HS-27A (cell line): ENCODE measurements at regions not wholly inside any gene's neighbourhood (a gene's known extent, or its start where the extent isn't known, plus 50 kb on each side); places are given as distances from the start of the nearest gene placed in this dataset.

Experiments used
- DNase-seq: peaks from one replicate; pipeline ENCODE4 v3.0.0-alpha.2; 2012; ENCODE audit warnings: low read depth, missing footprints

GRCh38 chr5:175765858-175766257, 105.5 kb upstream of the CPLX2 start:
- no peak for DNase-seq

DNA sequence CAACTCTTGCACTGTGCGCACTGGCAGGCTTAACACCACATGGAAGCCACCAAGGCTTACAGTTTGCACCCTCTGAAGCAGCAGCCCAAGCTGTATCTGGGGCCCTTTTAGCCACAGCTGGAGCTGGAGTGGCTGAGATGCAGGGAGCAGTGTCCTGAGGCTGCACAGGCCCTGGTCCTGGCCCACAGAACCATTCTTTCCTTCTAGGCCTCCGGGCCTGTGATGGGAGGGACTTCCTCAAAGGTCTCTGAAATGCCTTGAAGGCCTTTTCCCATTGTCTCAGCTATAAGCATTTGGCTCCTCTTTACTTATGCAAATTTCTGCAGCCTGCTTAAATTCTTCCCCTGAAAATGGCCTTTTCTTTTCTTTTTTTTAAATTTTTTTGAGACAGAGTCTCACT, 104.4 kb upstream of the CPLX2 start:
- DNase-seq, result no peak

GRCh38 chr5:175772747-175773533, 98.4 kb upstream of the CPLX2 start:
- DNase-seq, result no peak

DNA sequence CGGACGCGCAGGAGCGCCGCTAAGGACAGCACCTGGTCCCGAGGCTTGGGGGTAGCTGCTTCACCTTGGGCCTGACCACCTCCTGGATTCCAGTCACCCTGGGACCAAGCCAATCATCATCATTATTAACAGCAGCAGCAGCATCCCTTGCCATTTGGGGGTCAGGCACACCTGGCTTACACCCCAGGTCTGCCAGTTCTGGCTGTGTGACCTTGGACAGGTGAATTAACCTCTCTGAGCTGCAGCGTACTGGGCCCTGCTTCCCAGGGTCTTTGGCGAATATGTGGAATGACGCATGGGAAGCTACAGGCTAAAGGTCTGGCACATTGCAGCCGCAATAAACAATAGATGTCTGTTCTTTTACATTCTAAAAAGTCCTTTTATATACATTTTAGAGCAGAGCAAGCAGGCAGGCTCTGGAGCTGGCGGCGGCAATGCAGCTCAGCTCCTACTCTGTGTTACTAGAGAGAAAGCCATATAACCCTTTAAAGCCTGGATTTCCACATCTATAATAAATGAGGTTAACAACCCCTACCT, 97.8 kb upstream of the CPLX2 start:
- no peak for DNase-seq

GRCh38 chr5:175775416-175775815, 96.0 kb upstream of the CPLX2 start:
- no peak for DNase-seq

DNA sequence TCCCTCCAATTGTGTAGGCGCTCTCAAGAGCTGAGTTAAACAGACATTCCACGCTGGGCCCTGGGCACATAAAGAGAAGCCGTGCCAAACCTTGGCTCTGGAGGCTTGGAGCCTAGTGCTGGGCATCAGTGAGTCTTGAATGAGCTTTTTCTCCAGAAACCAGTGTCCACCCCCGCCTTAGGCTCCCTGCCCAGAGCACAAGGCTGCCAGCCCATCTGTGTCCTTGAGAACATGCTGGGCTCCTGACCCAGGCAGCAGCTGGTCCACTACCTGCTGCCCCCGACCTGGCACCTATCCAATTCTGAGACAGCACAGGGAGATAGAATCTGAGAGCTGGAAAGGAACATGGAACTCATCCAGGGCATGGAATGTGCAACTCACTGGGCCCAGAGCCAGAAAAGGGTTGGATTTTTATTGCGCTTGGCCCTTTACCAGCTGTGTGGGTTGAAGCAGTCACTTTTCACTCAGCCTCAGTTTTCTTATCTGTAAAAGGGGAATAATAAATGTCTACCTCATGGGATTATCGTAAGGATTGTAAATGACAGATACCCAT, 92.4 kb upstream of the CPLX2 start:
- DNase-seq, result peak; percentile 48

DNA sequence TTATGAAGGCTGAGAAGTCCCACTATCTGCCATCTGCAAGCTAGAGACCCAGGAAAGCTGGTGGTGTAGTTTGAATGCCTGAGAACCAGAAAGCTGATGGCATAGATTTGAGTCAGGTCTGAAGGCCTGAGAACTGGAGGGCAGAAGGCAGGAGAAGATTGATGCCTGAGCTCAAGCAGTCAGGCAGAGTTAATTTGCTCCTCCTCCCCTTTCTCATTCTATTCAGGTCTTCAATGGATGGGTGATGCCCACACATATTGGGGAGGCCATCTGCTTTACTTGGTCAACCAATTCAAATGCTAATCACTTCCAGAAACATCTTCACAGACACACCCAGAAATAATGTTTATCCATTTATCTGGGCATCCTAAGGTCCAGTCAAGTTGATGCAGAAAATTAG, 87.6 kb upstream of the CPLX2 start:
- no peak for DNase-seq

GRCh38 chr5:175784230-175784629, 87.1 kb upstream of the CPLX2 start:
- DNase-seq, result no peak

GRCh38 chr5:175785681-175786080, 85.7 kb upstream of the CPLX2 start:
- no peak for DNase-seq

GRCh38 chr5:175788155-175788787, 83.1 kb upstream of the CPLX2 start:
- no peak for DNase-seq

GRCh38 chr5:175789670-175790069, 81.7 kb upstream of the CPLX2 start:
- DNase-seq, result no peak

- no peak for DNase-seq
These were observed 80.6 kb upstream of the CPLX2 start for GRCh38 chr5:175790796-175791195.

DNA sequence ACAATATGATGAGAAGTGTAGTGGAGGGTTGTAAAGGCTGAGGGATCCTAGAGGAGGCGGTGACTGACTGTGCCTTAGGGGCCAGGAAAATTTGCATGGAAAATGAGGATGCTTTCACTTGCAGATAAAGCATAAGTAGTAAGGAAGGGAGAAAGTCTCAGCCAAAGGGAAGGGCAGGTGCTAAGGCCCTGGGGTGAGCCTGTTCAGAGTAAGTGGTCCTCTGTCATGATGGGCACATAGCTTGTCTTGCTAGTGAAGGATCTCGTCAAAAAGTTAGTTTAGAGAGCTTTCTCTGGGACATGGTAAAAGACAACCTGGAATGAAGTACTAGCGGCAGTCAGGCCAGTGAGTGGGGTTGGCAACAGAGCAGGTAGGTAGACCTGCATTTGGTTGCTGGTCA, 75.4 kb upstream of the CPLX2 start:
- DNase-seq, result no peak

DNA sequence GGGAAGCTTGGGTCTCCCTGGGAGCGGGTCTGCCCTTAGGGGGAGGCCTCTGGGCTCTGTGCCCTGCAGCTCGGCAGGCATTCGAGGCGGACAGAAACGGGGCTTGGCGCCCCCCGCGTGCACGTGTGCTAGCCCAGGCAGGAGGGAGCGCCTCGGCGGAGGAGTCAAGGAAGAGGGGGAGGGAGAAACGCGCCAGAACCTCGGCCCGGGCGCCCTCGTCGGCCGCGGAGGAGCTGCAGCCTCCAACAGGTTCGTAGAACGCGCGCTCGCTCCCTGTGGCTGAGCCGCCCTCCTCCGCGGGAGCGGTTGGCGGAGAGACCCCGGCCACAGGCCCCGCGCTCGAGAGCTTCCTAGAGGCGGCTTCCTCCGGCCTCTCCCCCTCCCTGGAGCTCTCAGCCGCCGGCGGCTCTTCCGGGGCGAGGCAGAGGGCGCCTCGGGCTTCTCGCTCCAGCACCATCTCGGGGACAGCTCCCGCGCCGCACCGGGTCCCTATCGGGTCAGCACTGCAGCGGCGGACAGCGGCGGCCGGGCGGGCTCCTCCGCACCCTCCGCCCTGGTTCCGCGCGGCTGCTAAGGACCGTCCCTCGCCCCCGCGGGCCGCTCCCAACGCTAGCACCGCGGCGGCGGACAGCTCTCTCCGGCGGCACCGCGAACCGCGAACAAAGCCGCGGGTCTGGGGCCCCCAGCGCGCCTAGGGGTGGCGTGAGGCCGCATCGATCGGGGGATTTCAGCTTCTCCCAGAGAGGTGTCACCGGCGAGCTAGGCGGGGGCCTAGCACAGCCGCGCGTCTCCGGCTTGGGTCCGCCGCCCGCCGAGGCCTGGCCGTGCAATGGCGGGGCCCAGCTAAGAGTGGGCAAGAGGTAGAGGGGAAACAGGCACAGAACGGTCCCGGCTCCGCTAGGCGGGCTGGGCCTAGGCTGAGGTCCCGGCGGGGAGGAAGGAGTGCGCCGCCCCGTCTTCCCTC, 74.6 kb upstream of the CPLX2 start:
- DNase-seq, result no peak

GRCh38 chr5:175797521-175798038, 73.8 kb upstream of the CPLX2 start:
- no peak for DNase-seq

GRCh38 chr5:175798626-175799025, 72.8 kb upstream of the CPLX2 start:
- DNase-seq, result no peak

GRCh38 chr5:175800656-175801081, 70.7 kb upstream of the CPLX2 start:
- DNase-seq, result peak; percentile 69

DNA sequence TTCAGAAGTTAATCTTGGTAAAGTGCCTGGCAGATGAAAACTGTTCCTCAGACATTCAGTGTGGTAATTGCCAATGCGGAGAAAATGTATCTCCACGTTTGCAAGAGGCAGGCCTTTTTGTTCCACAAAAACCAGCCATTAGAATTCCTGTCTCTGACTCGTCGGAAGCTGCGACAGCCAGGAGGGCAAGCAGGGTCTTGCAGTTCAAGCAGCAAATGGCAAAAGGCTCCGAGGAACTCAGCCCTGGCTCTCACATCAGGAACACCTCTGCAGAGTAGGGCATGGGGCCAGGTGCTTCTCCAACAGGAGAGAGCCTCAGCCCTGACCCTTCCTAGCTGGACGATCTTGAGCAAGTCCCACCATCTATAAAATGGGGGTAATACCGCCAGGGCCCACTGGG, 69.0 kb upstream of the CPLX2 start:
- no peak for DNase-seq

DNA sequence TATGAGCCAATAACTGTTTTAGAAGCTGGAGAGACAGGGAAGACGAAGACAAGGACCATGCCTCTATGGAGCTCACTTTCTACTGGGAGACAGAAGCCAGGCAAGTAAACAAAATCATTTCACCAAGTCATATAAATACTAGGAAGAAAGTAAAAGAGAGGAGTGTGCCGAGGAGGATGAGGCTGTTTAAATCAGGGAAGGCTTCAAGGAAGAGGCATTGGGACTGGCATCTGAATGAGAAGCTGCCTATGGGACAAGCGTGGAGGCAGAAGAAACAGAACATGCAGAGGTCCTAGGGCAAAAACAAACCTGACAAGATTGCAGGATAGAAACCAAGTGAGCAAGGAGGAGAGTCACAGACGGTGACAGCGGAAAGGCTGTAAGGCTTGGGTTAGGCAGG, 68.1 kb upstream of the CPLX2 start:
- DNase-seq, result no peak

DNA sequence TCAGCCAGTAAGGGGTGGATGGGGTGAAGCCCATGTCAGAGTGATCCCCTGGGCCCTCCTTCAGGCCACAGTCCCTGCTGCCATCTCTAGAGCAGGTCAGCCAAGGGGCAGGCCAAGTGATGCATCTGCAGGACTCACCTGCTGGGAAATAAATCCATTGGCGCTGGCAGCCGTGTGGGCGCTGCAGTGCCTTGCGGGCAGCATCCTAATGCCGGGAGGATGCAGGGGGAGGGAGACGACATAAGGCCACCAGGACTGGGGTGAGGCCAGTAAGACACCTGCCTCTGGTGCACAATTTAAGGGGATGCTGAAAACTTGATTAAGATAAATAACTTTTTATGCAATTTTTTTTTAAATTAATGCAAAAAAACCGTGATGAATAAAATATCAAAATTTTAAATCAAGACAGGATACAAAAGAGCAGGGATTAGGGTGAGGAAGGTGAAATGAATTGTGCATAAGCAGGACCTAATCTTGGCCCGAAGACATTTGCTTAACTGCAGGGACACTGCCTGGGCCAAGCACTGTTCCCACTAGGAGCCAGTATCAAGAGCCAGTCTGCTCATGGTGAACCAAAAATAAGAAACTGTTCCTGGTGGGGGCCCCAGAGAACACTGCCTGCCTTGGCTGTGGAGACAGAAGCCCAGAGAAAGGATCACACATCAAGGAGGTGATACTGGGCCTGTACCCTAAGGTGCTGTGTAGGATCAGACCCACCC, 67.5 kb upstream of the CPLX2 start:
- no peak for DNase-seq
